Stomach smooth muscle (tissue), 2 donors: ENCODE measurements at regions not wholly inside any gene's neighbourhood (a gene's known extent, or its start where the extent isn't known, plus 50 kb on each side); places are given as distances from the start of the nearest gene placed in this dataset.
"Not testable (repeated sequence)": the region's sequence is repeated elsewhere in the genome, so short reads cannot be mapped to it uniquely, and the experiment has no call there.

ENCODE experiments used
- H3K27ac ChIP-seq: one replicate; pipeline ENCODE4 v1.7.0; 2013; ENCODE audit warnings: mild to moderate bottlenecking, low read length, inconsistent platforms
- H3K27me3 ChIP-seq, 2 donors: one replicate each; pipeline ENCODE4 v1.7.0; 2013; ENCODE audit warnings: low read length in 2 of 2; ENCODE audit not compliant: insufficient read depth in 2 of 2, control insufficient read depth in 1 of 2
- H3K36me3 ChIP-seq, 2 donors: one replicate each; pipeline ENCODE4 v1.7.0; 2013; ENCODE audit warnings: low read length in 2 of 2; ENCODE audit not compliant: control insufficient read depth in 2 of 2, insufficient read depth in 2 of 2
- H3K4me1 ChIP-seq: one replicate; pipeline ENCODE4 v1.7.0; 2013; ENCODE audit warnings: low read length; ENCODE audit not compliant: control insufficient read depth, insufficient read depth
- H3K4me3 ChIP-seq, 2 donors: one replicate each; pipeline ENCODE4 v1.7.0; 2013; ENCODE audit warnings: low read length in 2 of 2
- H3K9ac ChIP-seq, 2 donors: one replicate each; pipeline ENCODE4 v1.7.0; 2013; ENCODE audit warnings: low read length in 2 of 2, mild to moderate bottlenecking in 1 of 2
- H3K9me3 ChIP-seq, 2 donors: one replicate each; pipeline ENCODE4 v1.7.0; 2013; ENCODE audit warnings: low read length in 2 of 2; ENCODE audit not compliant: control insufficient read depth in 2 of 2
- donor health status: healthy.
- donor health status: Pancreatic carcinoma.

DNA sequence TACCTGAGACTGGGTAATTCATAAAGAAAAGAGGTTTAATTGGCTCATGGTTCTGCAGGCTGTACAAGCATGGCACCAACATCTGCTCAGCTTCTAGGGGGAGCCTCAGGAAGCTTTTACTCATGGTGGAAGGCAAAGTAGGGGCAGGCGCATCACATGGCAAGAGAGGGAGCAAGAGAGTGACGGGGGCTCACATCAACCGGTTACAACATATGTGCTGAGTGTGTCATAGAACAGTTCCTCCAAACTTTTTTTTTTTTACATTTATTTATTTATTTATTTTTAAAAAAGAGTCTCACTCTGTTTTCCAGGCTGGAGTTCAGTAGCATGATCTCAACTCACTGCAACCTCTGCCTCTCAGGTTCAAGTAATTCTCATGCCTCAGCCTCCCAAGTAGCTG, 143.8 kb downstream of the SMIM20 start:
- not testable (repeated sequence) for H3K4me3 ChIP-seq, H3K4me1 ChIP-seq, H3K9ac ChIP-seq, H3K9me3 ChIP-seq, H3K27me3 ChIP-seq, H3K27ac ChIP-seq, H3K36me3 ChIP-seq

DNA sequence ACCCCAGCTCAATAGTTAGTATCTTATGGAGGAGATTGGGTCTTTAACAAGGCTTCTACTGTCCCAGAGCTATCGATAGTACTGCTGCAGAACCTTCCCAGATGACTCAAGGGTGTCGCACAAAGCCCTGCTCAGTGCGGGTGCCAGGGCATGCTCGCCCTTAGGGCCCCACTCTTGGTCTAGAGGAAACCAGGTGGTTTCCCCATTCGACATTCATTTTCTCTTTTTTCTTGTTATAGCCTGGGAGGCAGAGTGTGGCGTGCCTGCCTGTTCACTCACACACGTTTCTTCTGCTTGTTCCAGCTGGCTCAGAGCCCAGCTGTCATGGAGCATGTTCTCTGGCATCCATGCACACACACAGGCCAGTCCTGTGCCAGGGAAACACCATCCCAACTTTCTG, 144.5 kb downstream of the SMIM20 start:
- Histone ChIP-seq H3K4me3 (no peak overlapping the region), H3K36me3 (no peaks in the 10 kb centered on the region), H3K27me3 (no peaks in the 10 kb centered on the region), H3K9ac (no peak overlapping the region), H3K9me3 (no peaks in the 10 kb centered on the region), H3K27ac (no peak overlapping the region), H3K4me1 (no peaks in the 10 kb centered on the region)

DNA sequence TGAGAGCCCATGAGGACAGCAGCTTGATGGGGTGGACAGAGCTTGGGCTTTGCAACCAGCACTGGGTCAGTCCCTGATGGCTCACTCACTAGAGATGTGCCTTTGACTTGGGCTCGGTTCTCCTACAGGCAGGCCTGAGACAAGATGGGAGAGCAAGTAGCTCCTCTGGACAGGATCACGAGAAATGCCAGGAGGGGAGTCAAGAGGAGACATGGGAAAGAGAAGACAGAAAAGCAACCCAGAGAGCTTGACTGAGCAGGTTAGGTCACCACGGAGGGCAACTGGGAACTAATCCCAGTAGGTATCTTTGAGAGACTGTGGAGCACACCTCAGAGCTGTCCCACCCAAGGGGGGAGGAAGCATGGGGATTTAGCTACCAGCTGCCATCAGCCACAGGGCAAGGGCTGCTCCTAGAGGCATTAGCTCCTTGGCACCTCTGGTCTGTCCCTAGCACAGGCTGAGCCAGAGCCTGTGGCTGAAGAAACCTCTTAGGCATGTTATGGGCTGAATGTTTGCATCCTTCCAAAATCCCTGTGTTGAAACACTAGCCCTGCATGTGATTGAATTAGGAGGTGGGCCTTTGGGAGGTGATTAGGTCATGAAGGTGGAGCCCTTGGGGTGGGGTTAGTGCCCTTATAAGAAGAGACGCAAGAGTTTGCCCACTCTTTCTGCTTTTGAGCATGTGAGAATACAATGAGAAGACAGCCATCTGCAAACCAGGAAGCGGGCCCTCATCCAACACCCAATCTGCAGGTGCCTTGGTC, 145.6 kb downstream of the SMIM20 start:
- H3K4me1 ChIP-seq, result no peaks in the 10 kb centered on the region
- no peak overlapping the region for H3K4me3 ChIP-seq
- no peak overlapping the region for H3K27ac ChIP-seq

DNA sequence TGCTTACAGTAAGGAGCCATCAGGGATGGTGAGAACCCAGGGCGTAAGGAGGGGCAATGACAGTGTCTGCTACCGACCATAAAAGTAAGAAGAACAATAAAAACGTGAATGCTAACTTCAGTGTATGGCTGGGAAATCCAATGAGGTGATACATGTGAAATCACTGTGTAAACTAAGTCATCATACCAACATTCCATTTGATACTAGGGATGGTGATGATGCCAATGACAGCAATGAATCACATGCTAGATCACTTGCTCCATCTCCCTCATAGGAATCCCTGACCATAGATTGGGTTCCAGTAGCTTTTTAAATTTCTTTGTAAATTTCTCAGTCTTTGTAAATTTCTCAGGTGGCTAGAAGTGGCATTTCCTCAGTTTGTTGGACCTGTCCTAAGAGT, 146.3 kb downstream of the SMIM20 start:
- no peaks in the 10 kb centered on the region for H3K27me3 ChIP-seq
- no peaks in the 10 kb centered on the region for H3K9me3 ChIP-seq
- H3K36me3 ChIP-seq, result no peaks in the 10 kb centered on the region
- H3K4me1 ChIP-seq, result no peaks in the 10 kb centered on the region
- no peak overlapping the region for H3K9ac ChIP-seq
- H3K27ac ChIP-seq, result no peak overlapping the region
- no peak overlapping the region for H3K4me3 ChIP-seq

More for the DNA sequence above, 145.6 kb downstream of the SMIM20 start:
- Histone ChIP-seq H3K36me3 (no peaks in the 10 kb centered on the region), H3K9me3 (no peaks in the 10 kb centered on the region), H3K27me3 (no peaks in the 10 kb centered on the region), H3K9ac (no peak overlapping the region)

- Histone ChIP-seq H3K9ac (no peak overlapping the region), H3K9me3 (no peaks in the 10 kb centered on the region), H3K27ac (no peak overlapping the region), H3K4me3 (no peak overlapping the region), H3K27me3 (no peaks in the 10 kb centered on the region), H3K4me1 (no peaks in the 10 kb centered on the region), H3K36me3 (no peaks in the 10 kb centered on the region)
These were observed 147.4 kb downstream of the SMIM20 start for GRCh38 chr4:26061248-26061986.

DNA sequence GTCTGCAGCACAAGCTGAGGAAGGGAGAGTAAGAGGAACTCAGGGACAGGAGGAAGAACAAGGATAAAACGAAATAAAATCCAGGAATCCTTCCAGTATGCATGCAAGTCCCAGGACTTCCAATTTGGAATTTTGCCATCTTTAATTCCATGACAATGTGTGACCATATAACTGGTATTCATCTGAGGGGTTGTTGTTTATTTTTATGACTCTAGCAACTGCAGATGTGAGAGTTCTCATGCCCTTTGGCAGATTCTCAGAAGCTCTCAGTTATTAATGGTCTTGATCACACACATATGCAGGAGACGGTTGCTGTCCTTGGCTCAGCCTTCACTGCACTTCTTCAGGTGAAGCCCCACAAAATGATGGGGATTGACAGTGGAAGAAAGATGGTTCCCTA, 148.2 kb downstream of the SMIM20 start:
- Histone ChIP-seq H3K27me3 (no peaks in the 10 kb centered on the region), H3K4me1 (no peaks in the 10 kb centered on the region), H3K36me3 (no peaks in the 10 kb centered on the region), H3K9me3 (no peaks in the 10 kb centered on the region), H3K27ac (no peak overlapping the region), H3K9ac (no peak overlapping the region), H3K4me3 (no peak overlapping the region)

DNA sequence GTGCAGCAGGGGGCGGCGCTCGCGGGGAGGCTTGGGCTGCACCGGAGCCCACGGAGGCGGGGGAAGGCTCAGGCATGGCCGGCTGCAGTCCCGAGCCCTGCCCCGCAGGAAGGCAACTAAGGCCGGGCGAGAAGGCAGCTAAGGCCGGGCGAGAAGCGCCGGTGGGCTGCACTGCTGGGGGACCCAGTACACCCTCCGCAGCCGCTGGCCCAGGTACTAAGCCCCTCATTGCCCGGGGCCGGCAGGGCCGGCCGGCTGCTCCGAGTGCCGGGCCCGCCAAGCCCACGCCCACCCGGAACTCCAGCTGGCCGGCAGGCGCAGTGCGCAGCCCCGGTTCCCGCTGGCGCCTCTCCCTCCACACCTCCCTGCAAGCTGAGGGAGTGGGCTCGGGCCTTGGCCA, 150.0 kb downstream of the SMIM20 start:
- H3K9me3 ChIP-seq, H3K9ac ChIP-seq, H3K4me3 ChIP-seq, H3K27me3 ChIP-seq, H3K27ac ChIP-seq, H3K4me1 ChIP-seq, H3K36me3 ChIP-seq: not testable (repeated sequence)

- Histone ChIP-seq H3K27ac (no peak overlapping the region), H3K27me3 (no peaks in the 10 kb centered on the region), H3K9me3 (no peaks in the 10 kb centered on the region), H3K4me1 (no peaks in the 10 kb centered on the region), H3K36me3 (no peaks in the 10 kb centered on the region), H3K4me3 (no peak overlapping the region), H3K9ac (no peak overlapping the region)
These were observed 151.8 kb downstream of the SMIM20 start for GRCh38 chr4:26065833-26066232.

DNA sequence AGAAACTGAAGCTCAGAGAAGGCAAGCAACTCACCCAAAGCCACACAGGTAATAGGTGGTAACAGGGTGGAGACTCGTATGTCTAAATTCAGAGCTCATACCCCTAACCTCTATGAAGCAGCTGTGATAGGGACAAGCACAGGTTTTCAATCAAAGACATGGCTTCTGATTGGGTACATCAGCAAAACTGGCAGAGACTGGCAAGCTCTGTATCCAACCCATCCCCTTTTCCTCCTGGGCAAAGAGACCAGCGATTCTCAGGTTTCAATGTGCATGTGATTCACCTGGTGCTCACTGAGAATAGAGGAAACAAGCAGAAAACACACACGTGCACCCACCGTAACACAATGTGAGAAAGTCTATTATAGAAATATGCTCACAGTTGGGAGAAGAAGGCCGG, 153.0 kb downstream of the SMIM20 start:
- Histone ChIP-seq H3K4me1 (no peaks in the 10 kb centered on the region), H3K27me3 (no peaks in the 10 kb centered on the region), H3K4me3 (no peak overlapping the region), H3K36me3 (no peaks in the 10 kb centered on the region), H3K9me3 (no peaks in the 10 kb centered on the region), H3K9ac (no peak overlapping the region), H3K27ac (no peak overlapping the region)

DNA sequence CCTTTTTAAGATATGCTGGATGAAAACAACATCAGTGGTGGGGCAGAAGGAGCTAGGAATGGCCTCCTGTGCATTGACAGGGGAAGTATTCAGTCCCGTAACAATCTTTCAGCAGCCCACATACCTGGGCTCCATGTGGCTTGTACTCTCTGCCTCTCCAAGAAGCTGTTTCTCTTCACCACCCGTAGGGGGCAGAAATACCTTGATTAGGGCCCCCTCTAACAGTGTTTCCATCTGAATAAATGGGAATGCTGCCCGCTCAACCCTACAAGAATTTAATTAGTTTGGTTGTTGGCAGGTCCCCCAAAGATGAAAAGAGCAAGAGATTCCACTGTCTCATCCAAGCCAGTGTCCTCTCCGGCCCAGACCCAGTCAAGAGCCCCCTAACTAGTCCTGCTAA, 155.2 kb downstream of the SMIM20 start:
- H3K27ac ChIP-seq, result no peak overlapping the region

DNA sequence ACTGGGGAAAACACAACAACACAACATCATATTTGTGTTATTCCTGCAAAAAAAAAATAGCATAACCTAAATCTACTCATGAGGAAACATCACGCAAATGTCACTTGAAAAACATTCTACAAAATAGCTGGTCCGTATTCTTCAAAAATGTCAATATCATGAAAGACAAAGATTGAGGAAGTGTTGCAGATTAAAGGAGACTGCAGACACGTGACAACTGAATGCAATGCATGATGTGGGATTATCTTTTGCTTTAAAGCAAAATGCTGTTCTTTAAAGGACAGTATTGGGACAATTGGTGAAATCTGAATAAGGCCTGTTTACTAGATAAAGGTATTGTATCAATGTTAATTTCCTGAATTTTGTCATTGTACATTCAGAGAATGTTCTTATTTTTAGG, 157.7 kb downstream of the SMIM20 start:
- Histone ChIP-seq H3K9me3 (peaks cover 0 to 1% of the 10 kb centered on the region in 2 donors), H3K36me3 (no peaks in the 10 kb centered on the region), H3K27me3 (no peaks in the 10 kb centered on the region), H3K9ac (no peak overlapping the region), H3K4me1 (no peaks in the 10 kb centered on the region), H3K27ac (no peak overlapping the region), H3K4me3 (no peak overlapping the region)

More for the DNA sequence above, 155.2 kb downstream of the SMIM20 start:
- Histone ChIP-seq H3K4me3 (no peak overlapping the region), H3K4me1 (no peaks in the 10 kb centered on the region), H3K9ac (no peak overlapping the region), H3K27me3 (no peaks in the 10 kb centered on the region), H3K9me3 (no peaks in the 10 kb centered on the region), H3K36me3 (no peaks in the 10 kb centered on the region)
